ENCODE measurements at regions not wholly inside any gene's neighbourhood (a gene's known extent, or its start where the extent isn't known, plus 50 kb on each side); places are given as distances from the start of the nearest gene placed in this dataset.

- TF ChIP-seq, protein P1, sequence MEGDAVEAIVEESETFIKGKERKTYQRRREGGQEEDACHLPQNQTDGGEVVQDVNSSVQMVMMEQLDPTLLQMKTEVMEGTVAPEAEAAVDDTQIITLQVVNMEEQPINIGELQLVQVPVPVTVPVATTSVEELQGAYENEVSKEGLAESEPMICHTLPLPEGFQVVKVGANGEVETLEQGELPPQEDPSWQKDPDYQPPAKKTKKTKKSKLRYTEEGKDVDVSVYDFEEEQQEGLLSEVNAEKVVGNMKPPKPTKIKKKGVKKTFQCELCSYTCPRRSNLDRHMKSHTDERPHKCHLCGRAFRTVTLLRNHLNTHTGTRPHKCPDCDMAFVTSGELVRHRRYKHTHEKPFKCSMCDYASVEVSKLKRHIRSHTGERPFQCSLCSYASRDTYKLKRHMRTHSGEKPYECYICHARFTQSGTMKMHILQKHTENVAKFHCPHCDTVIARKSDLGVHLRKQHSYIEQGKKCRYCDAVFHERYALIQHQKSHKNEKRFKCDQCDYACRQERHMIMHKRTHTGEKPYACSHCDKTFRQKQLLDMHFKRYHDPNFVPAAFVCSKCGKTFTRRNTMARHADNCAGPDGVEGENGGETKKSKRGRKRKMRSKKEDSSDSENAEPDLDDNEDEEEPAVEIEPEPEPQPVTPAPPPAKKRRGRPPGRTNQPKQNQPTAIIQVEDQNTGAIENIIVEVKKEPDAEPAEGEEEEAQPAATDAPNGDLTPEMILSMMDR (IDR thresholded peaks at IDR 0.05): no peak
- no peak for TF ChIP-seq POLR2A (IDR thresholded peaks at IDR 0.05)
Measured at GRCh38 chr1:43072314-43072713, 99.8 kb downstream of the EBNA1BP2 start.

Measured in body of pancreas (tissue), 4 donors.